Uterus (tissue), 3 donors: ENCODE measurements at regions not wholly inside any gene's neighbourhood (a gene's known extent, or its start where the extent isn't known, plus 50 kb on each side); places are given as distances from the start of the nearest gene placed in this dataset.
A peak's percentile ranks its signal among the peaks of the same experiment; 100 is the strongest.

Source experiments
- DNase-seq, 2 donors: peaks; one replicate each; pipeline ENCODE4 v3.0.0-alpha.2; 2019 to 2020
- H3K27ac ChIP-seq, 2 donors: fragments of 200-600 bp; sonication (generic); 1 replicate in 1 of 2; 2 replicates in 1 of 2; pipeline ENCODE4 v1.5.1; 2016 to 2018
- H3K27me3 ChIP-seq, 2 donors: fragments of 200-600 bp; sonication (generic); one replicate each; pipeline ENCODE4 v1.5.1; 2018 to 2019; ENCODE audit warnings: control low read depth in 1 of 2
- H3K36me3 ChIP-seq, 2 donors: fragments of 200-600 bp; sonication (generic); one replicate each; pipeline ENCODE4 v1.5.1; 2019; ENCODE audit warnings: control low read depth in 1 of 2
- H3K4me1 ChIP-seq, 2 donors: fragments of 200-600 bp; sonication (generic); one replicate each; pipeline ENCODE4 v1.5.1; 2018 to 2019; ENCODE audit warnings: control low read depth in 1 of 2
- H3K4me3 ChIP-seq, 2 donors: fragments of 200-600 bp; sonication (generic); 1 replicate in 1 of 2; 2 replicates in 1 of 2; pipeline ENCODE4 v1.5.1; 2018 to 2019; ENCODE audit warnings: mild to moderate bottlenecking in 1 of 2
- H3K9me3 ChIP-seq, 2 donors: fragments of 200-600 bp; sonication (generic); one replicate each; pipeline ENCODE4 v1.5.1; 2019; ENCODE audit warnings: control low read depth in 1 of 2
- CTCF ChIP-seq, 4 experiments: fragments of 200-600 bp in 2 of 4; fragments of 450-650 bp in 2 of 4; sonication (generic) in 2 of 4; IDR thresholded peaks; one replicate each; pipeline ENCODE4 v1.5.1; 2016 to 2019; ENCODE audit warnings: antibody characterized with exemption in 4 of 4, mild to moderate bottlenecking in 2 of 4, moderate library complexity in 1 of 4
- POLR2A ChIP-seq, 2 donors: fragments of 450-650 bp; IDR thresholded peaks; one replicate each; pipeline ENCODE4 v1.6.1; 2016; ENCODE audit warnings: antibody characterized with exemption in 2 of 2, mild to moderate bottlenecking in 1 of 2, moderate library complexity in 1 of 2
- intact Hi-C: fragments of 100-400 bp; cut with DNase I; formaldehyde crosslinking; loops from one replicate; pipeline ENCODE4 v1.15.1; 2023; ENCODE audit warnings: low total_unique reads
- donor health status: DM: yes; HTN: yes; CAD: no.

- peak overlapping the region; percentile 81 to 86 for H3K27ac ChIP-seq
- H3K9me3 ChIP-seq = no peaks in the 10 kb centered on the region
- intact Hi-C loops = loop anchor here (2.0 kb wide), 1 partner anchor 385 kb away; the partner anchor contains the start of gene NFIL3
- no peak overlapping the region for H3K4me3 ChIP-seq
- H3K4me1 ChIP-seq = peaks cover 18 to 24% of the 10 kb centered on the region in 2 donors
- H3K27me3 ChIP-seq = no peaks in the 10 kb centered on the region
- H3K36me3 ChIP-seq = no peaks in the 10 kb centered on the region
- TF ChIP-seq CTCF (IDR thresholded peaks at IDR 0.05) (no peak), POLR2A (IDR thresholded peaks at IDR 0.05) (no peak)
- DNase-seq = peak; percentile 78 to 90
These were observed 236.2 kb downstream of the SYK start for GRCh38 chr9:91037511-91038482.

- Histone ChIP-seq H3K27me3 (no peaks in the 10 kb centered on the region), H3K4me1 (peaks cover 18 to 24% of the 10 kb centered on the region in 2 donors), H3K9me3 (no peaks in the 10 kb centered on the region), H3K36me3 (no peaks in the 10 kb centered on the region), H3K27ac (peak overlapping the region; percentile 81 to 86), H3K4me3 (no peak overlapping the region)
- DNase-seq = peak in 1 of 2 donors; percentile 17
- TF ChIP-seq CTCF (IDR thresholded peaks at IDR 0.05) = no peak
- intact Hi-C loops = loop anchor here (2.0 kb wide), 1 partner anchor 384 kb away; the partner anchor contains the start of gene NFIL3
These were observed 237.0 kb downstream of the SYK start for GRCh38 chr9:91038483-91039124.

- TF ChIP-seq CTCF (IDR thresholded peaks at IDR 0.05) (no peak), POLR2A (IDR thresholded peaks at IDR 0.05) (no peak)
- peak in 1 of 2 donors; percentile 12 for DNase-seq
- Histone ChIP-seq H3K4me1 (peaks cover 18 to 24% of the 10 kb centered on the region in 2 donors), H3K4me3 (no peak overlapping the region), H3K9me3 (no peaks in the 10 kb centered on the region), H3K27me3 (no peaks in the 10 kb centered on the region), H3K27ac (peak overlapping the region; percentile 81 to 86), H3K36me3 (no peaks in the 10 kb centered on the region)
- intact Hi-C loops = loop anchor here (2.0 kb wide), 1 partner anchor 384 kb away; the partner anchor contains the start of gene NFIL3
These were observed 237.7 kb downstream of the SYK start for GRCh38 chr9:91039125-91039834.

GRCh38 chr9:91039835-91040140, 238.2 kb downstream of the SYK start:
- Histone ChIP-seq H3K9me3 (no peaks in the 10 kb centered on the region), H3K36me3 (no peaks in the 10 kb centered on the region), H3K27me3 (no peaks in the 10 kb centered on the region), H3K27ac (peak overlapping the region; percentile 24 to 86), H3K4me1 (peaks cover 18 to 24% of the 10 kb centered on the region in 2 donors), H3K4me3 (no peak overlapping the region)
- no peak for DNase-seq
- no peak for TF ChIP-seq POLR2A (IDR thresholded peaks at IDR 0.05)
- no peak for TF ChIP-seq CTCF (IDR thresholded peaks at IDR 0.05)
- intact Hi-C loops = loop anchor here (2.0 to 5.0 kb wide), 2 partner anchors 153 to 383 kb away; partner anchors contain the start of gene NFIL3
